ENCODE measurements at regions not wholly inside any gene's neighbourhood (a gene's known extent, or its start where the extent isn't known, plus 50 kb on each side); places are given as distances from the start of the nearest gene placed in this dataset.

GRCh38 chr3:70806556-70806955, 494.1 kb upstream of the MDFIC2 start:
- ATAC-seq: no peak
- H3K27ac Mint-ChIP-seq: no peak overlapping the region
- no peaks in the 10 kb centered on the region for H3K36me3 Mint-ChIP-seq (ENCODE audit: low read depth)
- intact Hi-C loops (cut with micrococcal nuclease): no loop called here
- no peaks in the 10 kb centered on the region for H3K4me1 Mint-ChIP-seq (ENCODE audit: low read depth)
- ChIA-PET CTCF (no interaction called here), POLR2A (no interaction called here)
- no peak for DNase-seq
- TF ChIP-seq CTCF (IDR thresholded peaks at IDR 0.05): no peak
- no peak overlapping the region for H3K4me3 Mint-ChIP-seq
- H3K9me3 Mint-ChIP-seq: no peaks in the 10 kb centered on the region
- peaks cover 23% of the 10 kb centered on the region for H3K27me3 Mint-ChIP-seq

- peaks cover 24% of the 10 kb centered on the region for H3K27me3 Mint-ChIP-seq
- no peaks in the 10 kb centered on the region for H3K9me3 Mint-ChIP-seq
- no peaks in the 10 kb centered on the region for H3K36me3 Mint-ChIP-seq (ENCODE audit: low read depth)
- TF ChIP-seq CTCF (IDR thresholded peaks at IDR 0.05): no peak
- no peak for ATAC-seq
- ChIA-PET POLR2A (no interaction called here), CTCF (no interaction called here)
- intact Hi-C loops (cut with micrococcal nuclease): no loop called here
- H3K4me3 Mint-ChIP-seq: no peak overlapping the region
- no peaks in the 10 kb centered on the region for H3K4me1 Mint-ChIP-seq (ENCODE audit: low read depth)
- DNase-seq: no peak
- H3K27ac Mint-ChIP-seq: no peak overlapping the region
These were observed 493.6 kb upstream of the MDFIC2 start for GRCh38 chr3:70806021-70806420.

- Mint-ChIP-seq H3K4me3 (no peak overlapping the region), H3K9me3 (no peaks in the 10 kb centered on the region), H3K36me3 (ENCODE audit: low read depth) (no peaks in the 10 kb centered on the region), H3K27ac (no peak overlapping the region), H3K4me1 (ENCODE audit: low read depth) (no peaks in the 10 kb centered on the region), H3K27me3 (peaks cover 24% of the 10 kb centered on the region)
- no peak for TF ChIP-seq CTCF (IDR thresholded peaks at IDR 0.05)
- ATAC-seq (no peak), DNase-seq (no peak)
- intact Hi-C loops (cut with micrococcal nuclease): no loop called here
- ChIA-PET CTCF (no interaction called here), POLR2A (no interaction called here)
These were observed 492.8 kb upstream of the MDFIC2 start for GRCh38 chr3:70805061-70805889.

DNA sequence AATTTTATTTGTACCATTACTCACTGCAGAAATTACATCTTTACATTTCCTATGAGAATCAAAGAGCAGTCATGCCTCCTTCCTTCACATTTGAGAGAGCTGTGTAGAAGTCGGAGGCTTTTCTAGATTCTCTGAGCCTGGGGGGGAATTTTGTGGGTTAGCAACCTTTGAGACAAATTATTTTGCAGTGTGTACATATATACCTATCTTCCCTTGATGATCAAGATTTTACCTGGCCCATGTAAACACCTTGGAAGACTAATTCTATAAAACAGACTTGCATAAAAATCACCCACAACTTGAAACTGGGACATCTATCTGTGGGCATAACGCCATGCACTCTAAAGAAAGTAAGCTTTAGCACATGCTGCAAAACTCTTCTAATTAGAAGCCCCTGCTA, 491.5 kb upstream of the MDFIC2 start:
- ATAC-seq (no peak), DNase-seq (no peak)
- TF ChIP-seq CTCF (IDR thresholded peaks at IDR 0.05): no peak
- CTCF ChIA-PET: no interaction called here
- Mint-ChIP-seq H3K4me3 (no peak overlapping the region), H3K27ac (no peak overlapping the region), H3K27me3 (peaks cover 33% of the 10 kb centered on the region), H3K4me1 (ENCODE audit: low read depth) (no peaks in the 10 kb centered on the region), H3K36me3 (ENCODE audit: low read depth) (no peaks in the 10 kb centered on the region), H3K9me3 (no peaks in the 10 kb centered on the region)
- intact Hi-C loops (cut with micrococcal nuclease): no loop called here
- POLR2A ChIA-PET: no interaction called here

DNA sequence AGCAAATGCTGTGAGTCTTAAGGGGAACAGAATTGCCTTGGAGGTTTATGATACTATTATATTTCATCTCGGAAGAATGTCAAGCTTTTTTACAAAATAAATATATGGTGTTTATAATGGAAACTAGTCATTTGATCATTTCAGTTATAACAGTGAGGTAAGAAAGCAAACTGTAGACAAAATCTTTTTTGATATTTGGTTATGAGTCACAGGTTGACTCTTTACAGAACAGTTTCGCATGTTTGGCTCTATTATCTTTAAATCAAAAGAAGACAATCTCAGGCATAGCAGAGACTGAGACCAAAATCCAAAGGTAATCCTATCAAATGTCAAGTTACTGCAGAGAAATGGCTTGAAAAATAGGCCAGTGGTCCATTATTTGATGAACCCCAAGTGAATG, 490.9 kb upstream of the MDFIC2 start:
- Mint-ChIP-seq H3K36me3 (ENCODE audit: low read depth) (no peaks in the 10 kb centered on the region), H3K9me3 (no peaks in the 10 kb centered on the region), H3K4me3 (no peak overlapping the region), H3K27me3 (peaks cover 32% of the 10 kb centered on the region), H3K4me1 (ENCODE audit: low read depth) (no peaks in the 10 kb centered on the region), H3K27ac (no peak overlapping the region)
- no peak for ATAC-seq
- intact Hi-C loops (cut with micrococcal nuclease): no loop called here
- CTCF ChIA-PET: no interaction called here
- no peak for DNase-seq
- no peak for TF ChIP-seq CTCF (IDR thresholded peaks at IDR 0.05)
- POLR2A ChIA-PET: no interaction called here

Data from activated CD8-positive, alpha-beta T cell treated with anti-CD3 and anti-CD28 coated beads for 36 hours (primary cell).